Hepatocyte (in vitro differentiated cells): ENCODE measurements at regions not wholly inside any gene's neighbourhood (a gene's known extent, or its start where the extent isn't known, plus 50 kb on each side); places are given as distances from the start of the nearest gene placed in this dataset.

Experiments used
- DNase-seq: peaks from one replicate; pipeline ENCODE4 v3.0.0-alpha.2; 2016; ENCODE audit warnings: low spot score
- H2AFZ ChIP-seq: fragments of 200-600 bp; sonication (generic); 2 replicates; pipeline ENCODE4 v1.6.0; 2016; ENCODE audit warnings: antibody characterized with exemption, mild to moderate bottlenecking
- H3K27ac ChIP-seq: fragments of 200-600 bp; sonication (generic); 2 replicates; pipeline ENCODE4 v1.5.1; 2016; ENCODE audit warnings: mild to moderate bottlenecking
- H3K27me3 ChIP-seq: fragments of 200-600 bp; sonication (generic); 2 replicates; pipeline ENCODE4 v1.6.1; 2016
- H3K36me3 ChIP-seq: fragments of 200-600 bp; sonication (generic); replicated peaks from 2 replicates; pipeline ENCODE4 v1.5.1; 2016; ENCODE audit warnings: low read depth; ENCODE audit not compliant: insufficient read depth
- H3K4me1 ChIP-seq: fragments of 200-600 bp; sonication (generic); 2 replicates; pipeline ENCODE4 v1.5.1; 2016; ENCODE audit warnings: mild to moderate bottlenecking, moderate library complexity; ENCODE audit not compliant: insufficient read depth
- H3K4me2 ChIP-seq: fragments of 200-600 bp; sonication (generic); 2 replicates; pipeline ENCODE4 v1.6.0; 2016
- H3K4me3 ChIP-seq: fragments of 200-600 bp; sonication (generic); 2 replicates; pipeline ENCODE4 v1.5.1; 2016; ENCODE audit warnings: mild to moderate bottlenecking
- H3K79me2 ChIP-seq: fragments of 200-600 bp; sonication (generic); 2 replicates; pipeline ENCODE4 v1.6.0; 2017; ENCODE audit warnings: mild to moderate bottlenecking
- H3K9me2 ChIP-seq: fragments of 200-600 bp; sonication (generic); replicated peaks from 2 replicates; pipeline ENCODE4 v1.6.0; 2017; ENCODE audit warnings: mild to moderate bottlenecking; ENCODE audit not compliant: insufficient read depth
- H3K9me3 ChIP-seq: fragments of 200-600 bp; sonication (generic); 2 replicates; pipeline ENCODE4 v1.5.1; 2016; ENCODE audit warnings: low read depth, mild to moderate bottlenecking
- H4K20me1 ChIP-seq: fragments of 200-600 bp; sonication (generic); 2 replicates; pipeline ENCODE4 v1.6.0; 2016; ENCODE audit warnings: mild to moderate bottlenecking; ENCODE audit not compliant: insufficient read depth, poor library complexity, severe bottlenecking
- CTCF ChIP-seq: fragments of 200-600 bp; sonication (generic); IDR thresholded peaks from 2 replicates; pipeline ENCODE4 v1.5.1; 2016; ENCODE audit warnings: antibody characterized with exemption, mild to moderate bottlenecking; ENCODE audit not compliant: poor library complexity
- EZH2 ChIP-seq: fragments of 200-600 bp; sonication (generic); IDR thresholded peaks from 2 replicates; pipeline ENCODE4 v1.6.1; 2016; ENCODE audit warnings: antibody characterized with exemption, mild to moderate bottlenecking, borderline replicate concordance
- EZH2phosphoT487 ChIP-seq: fragments of 200-600 bp; sonication (generic); IDR thresholded peaks from one replicate; pipeline ENCODE4 v1.6.1; 2018; ENCODE audit warnings: antibody characterized with exemption, mild to moderate bottlenecking, low read depth, moderate library complexity; ENCODE audit not compliant: unreplicated experiment, severe bottlenecking
- WGBS: methylation state at CpG from one replicate; pipeline ENCODE4 v1.1.6; 2016; ENCODE audit warnings: low lambda C conversion rate; ENCODE audit errors: missing lambda C conversion rate; 5-methylcytosine and 5-hydroxymethylcytosine counted together

- Histone ChIP-seq H2AFZ (no peak overlapping the region), H3K4me2 (no peak overlapping the region), H3K36me3 (no peaks in the 10 kb centered on the region), H3K79me2 (no peaks in the 10 kb centered on the region), H4K20me1 (no peaks in the 10 kb centered on the region), H3K27ac (no peak overlapping the region), H3K27me3 (no peaks in the 10 kb centered on the region), H3K4me3 (no peak overlapping the region), H3K4me1 (no peaks in the 10 kb centered on the region), H3K9me2 (no peaks in the 10 kb centered on the region), H3K9me3 (no peaks in the 10 kb centered on the region)
- WGBS: 96% methylated on average over 1 of the region's 1 CpG
- TF ChIP-seq CTCF: no peak
- no peak for TF ChIP-seq EZH2phosphoT487
- no peak for TF ChIP-seq EZH2
- no peak for DNase-seq
Observed at GRCh38 chr12:28896421-28896820, 252.7 kb upstream of the FAR2 start.

- Histone ChIP-seq H3K27ac (no peak overlapping the region), H3K9me2 (no peaks in the 10 kb centered on the region), H3K4me2 (no peak overlapping the region), H3K9me3 (no peaks in the 10 kb centered on the region), H3K79me2 (no peaks in the 10 kb centered on the region), H3K4me1 (no peaks in the 10 kb centered on the region), H2AFZ (no peak overlapping the region), H3K27me3 (no peaks in the 10 kb centered on the region), H3K36me3 (no peaks in the 10 kb centered on the region), H3K4me3 (no peak overlapping the region), H4K20me1 (no peaks in the 10 kb centered on the region)
- no peak for DNase-seq
- no peak for TF ChIP-seq EZH2phosphoT487
- 58% methylated on average over 2 of the region's 2 CpGs for WGBS
Observed at GRCh38 chr12:28898038-28898437, 251.0 kb upstream of the FAR2 start.

- no peaks in the 10 kb centered on the region for H3K4me1 ChIP-seq
- no peaks in the 10 kb centered on the region for H4K20me1 ChIP-seq
- H3K79me2 ChIP-seq: no peaks in the 10 kb centered on the region
- H3K36me3 ChIP-seq: no peaks in the 10 kb centered on the region
- 100% methylated on average over 1 of the region's 1 CpG for WGBS
- no peaks in the 10 kb centered on the region for H3K9me2 ChIP-seq
- no peak overlapping the region for H2AFZ ChIP-seq
- H3K9me3 ChIP-seq: no peaks in the 10 kb centered on the region
- H3K27me3 ChIP-seq: no peaks in the 10 kb centered on the region
- DNase-seq: no peak
- TF ChIP-seq EZH2phosphoT487: no peak
- no peak for TF ChIP-seq CTCF
- no peak for TF ChIP-seq EZH2
- no peak overlapping the region for H3K4me3 ChIP-seq
- no peak overlapping the region for H3K27ac ChIP-seq
- no peak overlapping the region for H3K4me2 ChIP-seq
Observed at GRCh38 chr12:28899951-28900350, 249.1 kb upstream of the FAR2 start.

GRCh38 chr12:28905220-28905955 is 243.7 kb upstream of the FAR2 start:
- H3K9me3 ChIP-seq: no peaks in the 10 kb centered on the region
- DNase-seq: no peak

More at GRCh38 chr12:28905220-28905955, 243.7 kb upstream of the FAR2 start:
- H4K20me1 ChIP-seq: no peaks in the 10 kb centered on the region
- no peak for TF ChIP-seq EZH2phosphoT487
- TF ChIP-seq CTCF: no peak
- no peak for TF ChIP-seq EZH2
- H3K4me3 ChIP-seq: no peak overlapping the region
- WGBS: 88% methylated on average over 1 of the region's 1 CpG
- no peaks in the 10 kb centered on the region for H3K36me3 ChIP-seq
- H3K4me1 ChIP-seq: no peaks in the 10 kb centered on the region
- H3K79me2 ChIP-seq: no peaks in the 10 kb centered on the region
- no peak overlapping the region for H3K4me2 ChIP-seq
- no peak overlapping the region for H3K27ac ChIP-seq
- H3K9me2 ChIP-seq: no peaks in the 10 kb centered on the region
- H3K27me3 ChIP-seq: no peaks in the 10 kb centered on the region
- no peak overlapping the region for H2AFZ ChIP-seq
